HepG2 (cell line): ENCODE measurements at regions not wholly inside any gene's neighbourhood (a gene's known extent, or its start where the extent isn't known, plus 50 kb on each side); places are given as distances from the start of the nearest gene placed in this dataset.

Source experiments
- ATAC-seq: fragments of 200-7000 bp; cut with Tn5 transposase; 3 replicates; pipeline ENCODE4 v1.9.1; 2020; ENCODE audit warnings: mild to moderate bottlenecking, moderate library complexity
- BruUV-seq: library from RNA; stranded (reverse); fragments of 400-500 nt; replicated peaks from 2 replicates; lab custom pipeline; 2021; lab: Mats Ljungman, UMichigan
- CTCF ChIA-PET: fragments of 300-600 bp; formaldehyde crosslinking; extraction: SDS; loops from one replicate; lab custom pipeline; 2021; ENCODE audit warnings: low total read pairs, inconsistent platforms, low intra/inter-chr PET ratio; lab: Yijun Ruan, JAX
- POLR2A ChIA-PET: fragments of 350-600 bp; sonication (Branson Sonifier 250); formaldehyde crosslinking; loops from one replicate; lab custom pipeline; 2020; ENCODE audit warnings: antibody characterized with exemption, inconsistent platforms; lab: Yijun Ruan, JAX
- DNase-seq: peaks from one replicate; pipeline ENCODE4 v3.0.0-alpha.2; 2015; ENCODE audit warnings: low spot score
- FAIRE-seq: peaks from 3 replicates; lab custom pipeline; 2011; peaks lifted over from hg19 to GRCh38; lab: Jason Lieb, UNC
- H2AFZ ChIP-seq: one replicate; pipeline ENCODE4 v1.6.1; 2011; ENCODE audit warnings: low read length, inconsistent platforms
- H3K27ac ChIP-seq: fragments of 300-600 bp; 3 replicates; pipeline ENCODE4 v1.8.0; 2011; ENCODE audit warnings: mixed run types, mild to moderate bottlenecking, mixed read lengths, low read length, inconsistent platforms; ENCODE audit not compliant: insufficient read depth; ENCODE audit errors: extremely low read length
- H3K27me3 ChIP-seq, 2 experiments: fragments of 200-600 bp in 1 of 2; 2 replicates in 1 of 2; 3 replicates in 1 of 2; pipeline versions ENCODE4 v1.6.0 to v1.8.0; 2011; ENCODE audit warnings: low read length in 2 of 2, mild to moderate bottlenecking in 2 of 2, moderate library complexity in 2 of 2, inconsistent platforms in 1 of 2; ENCODE audit not compliant: insufficient read depth in 2 of 2, control insufficient read depth in 1 of 2
- H3K36me3 ChIP-seq, 2 experiments: fragments of 200-600 bp in 1 of 2; replicated peaks in 1 of 2; 2 replicates in 1 of 2; 3 replicates in 1 of 2; pipeline versions ENCODE4 v1.5.1 to v1.8.0; 2011; ENCODE audit warnings: low read length in 2 of 2, inconsistent platforms in 1 of 2; ENCODE audit not compliant: insufficient read depth in 2 of 2, control insufficient read depth in 1 of 2
- H3K4me1 ChIP-seq: 2 replicates; pipeline ENCODE4 v1.5.1; 2012; ENCODE audit warnings: low read length, inconsistent platforms; ENCODE audit not compliant: insufficient read depth
- H3K4me2 ChIP-seq: 2 replicates; pipeline ENCODE4 v1.6.0; 2011; ENCODE audit warnings: low read depth, low read length, inconsistent platforms
- H3K4me3 ChIP-seq, 3 experiments: fragments of 200-600 bp in 1 of 3; sonication (generic), shearing (Covaris generic) in 1 of 3; replicated peaks in 1 of 3; 2 replicates each; pipeline ENCODE4 v1.5.1; 2011 to 2016; ENCODE audit warnings: low read length in 3 of 3, inconsistent platforms in 2 of 3, low read depth in 2 of 3, mild to moderate bottlenecking in 2 of 3, control low read depth in 1 of 3, mixed read lengths in 1 of 3; ENCODE audit not compliant: insufficient read depth in 1 of 3
- H3K79me2 ChIP-seq: one replicate; pipeline ENCODE4 v1.6.1; 2011; ENCODE audit warnings: low read length, inconsistent platforms; ENCODE audit not compliant: insufficient read depth
- H3K9ac ChIP-seq: 2 replicates; pipeline ENCODE4 v1.6.0; 2011; ENCODE audit warnings: mild to moderate bottlenecking, low read depth, low read length, inconsistent platforms; ENCODE audit not compliant: insufficient read depth
- H3K9me3 ChIP-seq: 2 replicates; pipeline ENCODE4 v1.5.1; 2012; ENCODE audit warnings: mild to moderate bottlenecking, low read length
- H4K20me1 ChIP-seq: 2 replicates; pipeline ENCODE4 v1.6.0; 2011; ENCODE audit warnings: inconsistent platforms, mild to moderate bottlenecking, low read length, moderate library complexity; ENCODE audit not compliant: insufficient read depth
- ETV6 ChIP-seq: sonication (generic); formaldehyde crosslinking; conservative IDR thresholded peaks from 2 replicates; pipeline ENCODE4 v1.4.0; 2020; ENCODE audit warnings: missing genetic modification reagents
- HOXA5 ChIP-seq: sonication (generic); formaldehyde crosslinking; IDR thresholded peaks from 2 replicates; pipeline ENCODE4 v1.4.0; 2020; ENCODE audit warnings: missing genetic modification reagents
- MIXL1 ChIP-seq: IDR thresholded peaks from 2 replicates; pipeline ENCODE4 v1.6.1; 2016
- PATZ1 ChIP-seq: sonication (generic); formaldehyde crosslinking; IDR thresholded peaks from 2 replicates; pipeline ENCODE4 v1.4.0; 2020; ENCODE audit warnings: missing genetic modification reagents
- RNF2 ChIP-seq: fragments of 450-650 bp; conservative IDR thresholded peaks from 2 replicates; pipeline ENCODE4 v1.6.1; 2016; ENCODE audit warnings: low read depth
- SETDB1 ChIP-seq: sonication (generic); formaldehyde crosslinking; IDR thresholded peaks from 2 replicates; pipeline ENCODE4 v1.5.1; 2020; ENCODE audit warnings: missing genetic modification reagents, mild to moderate bottlenecking, borderline replicate concordance
- THAP11 ChIP-seq: IDR thresholded peaks from 2 replicates; pipeline ENCODE4 v1.6.1; 2016; ENCODE audit warnings: missing biosample characterization, missing genetic modification reagents
- ZNF414 ChIP-seq: sonication (generic); formaldehyde crosslinking; IDR thresholded peaks from 2 replicates; pipeline ENCODE4 v1.5.0; 2020; ENCODE audit warnings: missing genetic modification reagents
- ZNF598 ChIP-seq: sonication (generic); formaldehyde crosslinking; IDR thresholded peaks from 2 replicates; pipeline ENCODE4 v1.5.1; 2020; ENCODE audit warnings: mild to moderate bottlenecking, missing genetic modification reagents, borderline replicate concordance
- WGBS: methylation state at CpG from one replicate; pipeline ENCODE4 v1.1.6; 2017; ENCODE audit warnings: low lambda C conversion rate; 5-methylcytosine and 5-hydroxymethylcytosine counted together
- in situ Hi-C: cut with HindIII; loops from 2 replicates; pipeline ENCODE4 v1.10.0; 2017; ENCODE audit warnings: low pct_unique_long_range_greater_than_20kb; ENCODE audit not compliant: extremely low pct_ligation_motif_present
- intact Hi-C: fragments of 100-400 bp; cut with micrococcal nuclease; formaldehyde crosslinking; loops from one replicate; pipeline ENCODE4 v1.10.0; 2022; ENCODE audit not compliant: unreplicated experiment

- H3K4me3 ChIP-seq = no peak overlapping the region
- ATAC-seq (no peak), FAIRE-seq (no peak), DNase-seq (no peak)
- TF ChIP-seq ETV6 (no peak), RNF2 (no peak), THAP11 (CRISPR knock-in tag) (no peak), SETDB1 (CRISPR knock-in tag) (no peak), MIXL1 (CRISPR knock-in tag) (no peak), PATZ1 (CRISPR knock-in tag) (no peak), ZNF414 (CRISPR knock-in tag) (no peak), HOXA5 (no peak), ZNF598 (no peak)
- H3K9ac ChIP-seq = no peak overlapping the region
- 0% methylated on average over 2 of the region's 2 CpGs for WGBS
- intact Hi-C loops (no loop called here), in situ Hi-C loops (no loop called here)
- H3K79me2 ChIP-seq = no peaks in the 10 kb centered on the region
- H3K27ac ChIP-seq = no peak overlapping the region
- H3K9me3 ChIP-seq = no peaks in the 10 kb centered on the region
- no peaks in the 10 kb centered on the region for H4K20me1 ChIP-seq
- CTCF ChIA-PET = no interaction called here
- H3K4me2 ChIP-seq = no peak overlapping the region
- peaks cover 0 to 13% of the 10 kb centered on the region in 2 experiments; a peak in 2 of 5 replicates for H3K27me3 ChIP-seq
- H3K36me3 ChIP-seq = no peaks in the 10 kb centered on the region
- no TSS peak for BruUV-seq
- POLR2A ChIA-PET = no interaction called here
- no peaks in the 10 kb centered on the region for H3K4me1 ChIP-seq
- no peak overlapping the region for H2AFZ ChIP-seq
These were observed 102.4 kb upstream of the IGSF21 start for GRCh38 chr1:18005238-18005637.
